ENCODE measurements at regions not wholly inside any gene's neighbourhood (a gene's known extent, or its start where the extent isn't known, plus 50 kb on each side); places are given as distances from the start of the nearest gene placed in this dataset.
A peak's percentile ranks its signal among the peaks of the same experiment; 100 is the strongest.
"Not testable (repeated sequence)": the region's sequence is repeated elsewhere in the genome, so short reads cannot be mapped to it uniquely, and the experiment has no call there.

DNA sequence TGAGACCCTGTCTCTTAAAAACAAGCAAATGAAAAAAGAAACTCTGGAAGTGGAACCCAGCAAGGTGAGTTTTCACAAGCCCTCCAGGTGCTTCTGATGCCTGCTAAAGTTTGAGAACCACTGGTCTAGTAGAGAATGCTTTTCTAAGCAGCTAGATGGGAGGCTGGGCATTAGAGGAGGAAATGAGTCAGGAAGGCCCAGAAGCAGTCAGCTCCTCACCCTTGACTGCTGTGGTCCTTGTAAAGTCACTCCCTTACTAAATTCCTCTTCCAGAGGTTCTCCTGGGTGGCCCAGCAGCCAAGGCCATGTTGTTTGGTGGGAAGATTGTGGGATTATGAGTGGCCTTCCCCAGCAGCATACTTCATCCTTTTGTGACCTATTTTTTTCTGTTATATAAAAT is 52.0 kb upstream of the FYN start:
- peak; percentile 41 for DNase-seq (ENCODE audit: low read depth)

DNA sequence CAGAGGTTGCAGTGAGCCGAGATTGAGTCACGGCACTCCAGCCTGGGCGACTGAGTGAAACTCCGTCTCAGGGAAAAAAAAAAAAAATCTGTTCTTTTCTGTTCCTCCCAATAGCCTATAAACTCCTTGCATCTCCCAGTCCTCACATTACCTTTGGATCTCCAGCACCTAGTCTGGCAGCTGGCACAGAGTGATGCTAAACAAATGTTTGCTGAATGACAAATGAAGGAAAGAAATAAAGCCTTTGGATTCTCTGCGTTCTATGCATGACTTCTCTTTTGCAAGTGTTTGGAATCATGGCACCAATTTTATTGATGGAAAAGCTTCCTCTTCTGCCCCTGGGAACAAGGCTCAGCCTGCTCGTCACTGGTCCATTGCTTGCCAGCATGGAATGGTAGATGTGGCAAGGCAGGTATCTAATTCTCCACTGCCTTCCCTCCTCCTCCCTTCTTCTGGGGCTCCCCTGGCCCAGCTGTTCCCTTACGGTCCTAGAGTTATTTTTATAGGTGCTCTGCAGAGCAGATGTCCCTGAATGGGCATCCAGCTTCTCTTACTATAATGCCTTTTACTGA is 53.6 kb upstream of the FYN start:
- DNase-seq (ENCODE audit: low read depth), result no peak

DNA sequence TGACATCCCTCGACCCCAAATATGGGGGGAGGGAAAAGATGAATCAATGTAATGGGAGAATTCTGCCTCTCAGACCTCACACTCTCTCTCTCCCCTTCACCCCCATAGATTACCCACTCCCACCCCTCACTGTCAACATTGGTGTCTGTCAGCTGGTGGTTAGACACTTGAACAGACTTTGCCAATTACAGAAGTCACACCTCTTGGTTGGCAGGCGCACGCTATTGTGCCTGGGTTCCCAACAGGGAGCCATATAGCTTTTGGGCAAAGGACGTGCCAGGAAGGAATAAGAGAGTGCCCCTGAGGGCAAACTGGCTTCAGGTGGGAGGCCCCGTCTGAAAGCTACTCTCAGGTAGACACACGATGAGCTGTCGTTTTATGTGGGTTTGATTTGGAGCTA is 54.1 kb upstream of the FYN start:
- no peak for DNase-seq (ENCODE audit: low read depth)

DNA sequence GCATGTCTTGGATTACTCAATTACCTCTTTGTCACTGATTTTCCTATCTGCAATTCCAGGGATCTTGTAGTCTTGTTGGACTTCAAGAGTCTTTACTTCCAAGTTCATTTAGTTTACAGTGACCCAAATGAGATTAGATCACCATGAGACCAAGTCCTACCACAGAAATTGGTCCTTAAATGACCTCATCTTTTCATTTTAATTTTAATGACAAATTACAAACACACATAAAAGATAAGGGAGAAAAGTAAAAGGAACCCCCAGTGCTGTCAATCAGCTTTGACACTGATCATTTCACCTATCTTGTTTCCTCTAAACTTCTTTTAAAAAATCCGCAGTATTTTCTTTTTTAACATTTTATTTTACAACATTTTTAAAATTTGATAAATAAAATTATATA is 54.9 kb upstream of the FYN start:
- DNase-seq (ENCODE audit: low read depth), result no peak

DNA sequence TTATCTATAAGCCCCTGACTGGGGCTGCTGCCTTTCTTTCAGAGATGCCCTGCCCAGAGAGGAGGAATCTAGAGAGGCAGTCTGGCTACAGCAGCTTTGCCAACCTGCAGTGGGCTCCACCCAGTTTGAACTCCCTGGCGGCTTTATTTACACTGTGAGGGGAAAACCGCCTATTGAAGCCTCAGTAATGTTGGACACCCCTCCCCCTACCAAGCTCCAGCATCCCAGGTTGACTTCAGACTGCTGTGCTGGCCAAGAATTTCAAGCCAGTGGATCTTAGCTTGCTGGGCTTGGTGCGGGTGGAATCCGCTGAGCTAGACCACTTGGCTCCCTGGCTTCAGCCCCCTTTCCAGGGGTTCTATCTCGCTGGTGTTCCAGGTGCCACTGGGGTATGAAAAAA is 61.4 kb upstream of the FYN start:
- not testable (repeated sequence) for DNase-seq (ENCODE audit: low read depth)

DNA sequence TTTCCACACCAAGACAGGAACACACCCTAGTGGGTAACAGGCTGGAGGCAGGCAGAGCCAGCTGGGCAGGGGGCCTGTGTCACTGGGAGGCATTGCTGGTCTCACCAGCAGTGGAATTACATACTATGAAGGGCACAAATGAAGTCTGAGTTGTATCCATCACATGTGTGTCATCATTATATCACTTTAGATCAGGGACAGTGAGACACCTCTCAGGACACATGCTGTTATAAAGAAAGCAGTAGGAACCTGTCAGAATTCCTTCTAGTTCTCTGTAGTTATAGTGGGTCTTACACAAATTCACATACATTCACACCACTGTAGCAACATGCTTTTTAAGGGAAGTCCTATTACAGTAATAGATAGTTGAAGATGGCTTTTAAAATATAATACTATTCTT is 63.5 kb upstream of the FYN start:
- DNase-seq (ENCODE audit: low read depth), result no peak

DNA sequence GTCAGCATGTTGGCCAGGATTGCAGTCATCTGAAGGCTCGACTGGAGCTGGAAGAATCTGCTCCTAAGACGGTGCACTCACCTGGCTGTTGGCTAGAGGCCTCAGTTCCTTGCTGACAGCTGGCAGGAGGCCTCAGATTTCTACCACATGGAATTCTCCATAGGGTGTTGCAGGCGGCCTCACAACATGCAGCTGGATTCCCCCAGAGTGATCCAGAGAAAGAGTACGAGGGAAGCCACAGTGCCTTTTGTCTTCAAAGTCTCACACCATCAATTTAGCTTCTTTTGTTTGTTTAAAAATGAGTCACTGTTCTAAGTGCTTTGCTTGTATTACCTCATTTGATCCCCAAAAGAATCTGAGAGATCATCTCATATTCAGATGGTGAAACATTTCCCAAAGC is 65.5 kb upstream of the FYN start:
- DNase-seq (ENCODE audit: low read depth), result no peak

DNA sequence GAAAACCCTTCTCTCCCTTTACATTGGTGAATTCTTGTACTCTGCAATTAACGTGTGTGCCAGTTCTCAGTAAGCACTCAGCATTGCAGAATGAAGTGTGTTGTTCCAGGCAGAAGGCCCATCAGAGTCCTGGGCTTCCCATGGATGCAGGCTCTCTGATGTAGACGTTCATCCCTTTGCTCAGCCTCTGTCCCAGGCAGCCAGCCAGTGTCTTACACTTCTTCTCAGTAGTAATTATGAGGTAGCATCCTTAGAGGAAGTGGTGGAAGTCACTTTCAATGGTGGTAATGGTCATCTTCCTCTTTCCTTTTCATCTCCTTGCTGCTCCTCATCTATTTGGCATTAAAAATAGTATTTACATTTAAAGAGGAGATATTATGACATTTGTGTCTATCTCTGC is 66.7 kb upstream of the FYN start:
- no peak for DNase-seq (ENCODE audit: low read depth)

DNA sequence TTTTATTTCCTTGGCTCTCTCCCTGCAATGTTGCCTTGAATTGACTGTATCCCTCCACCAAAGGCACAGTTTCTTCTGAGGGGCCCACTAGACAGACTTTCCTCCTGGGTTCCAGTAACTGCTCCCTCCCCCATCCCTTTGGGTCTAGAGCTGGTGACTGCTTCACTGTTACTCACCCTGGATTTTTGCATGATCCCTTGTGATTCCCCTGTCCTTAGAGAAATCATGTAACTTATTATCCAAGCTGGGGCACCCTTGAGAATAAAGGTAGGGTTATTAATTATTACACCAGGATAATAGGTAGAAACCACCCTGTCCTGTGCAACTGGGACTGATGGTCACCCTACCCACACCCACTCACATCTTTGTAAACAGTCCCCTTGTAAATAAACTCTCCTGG is 67.5 kb upstream of the FYN start:
- DNase-seq (ENCODE audit: low read depth), result no peak

DNA sequence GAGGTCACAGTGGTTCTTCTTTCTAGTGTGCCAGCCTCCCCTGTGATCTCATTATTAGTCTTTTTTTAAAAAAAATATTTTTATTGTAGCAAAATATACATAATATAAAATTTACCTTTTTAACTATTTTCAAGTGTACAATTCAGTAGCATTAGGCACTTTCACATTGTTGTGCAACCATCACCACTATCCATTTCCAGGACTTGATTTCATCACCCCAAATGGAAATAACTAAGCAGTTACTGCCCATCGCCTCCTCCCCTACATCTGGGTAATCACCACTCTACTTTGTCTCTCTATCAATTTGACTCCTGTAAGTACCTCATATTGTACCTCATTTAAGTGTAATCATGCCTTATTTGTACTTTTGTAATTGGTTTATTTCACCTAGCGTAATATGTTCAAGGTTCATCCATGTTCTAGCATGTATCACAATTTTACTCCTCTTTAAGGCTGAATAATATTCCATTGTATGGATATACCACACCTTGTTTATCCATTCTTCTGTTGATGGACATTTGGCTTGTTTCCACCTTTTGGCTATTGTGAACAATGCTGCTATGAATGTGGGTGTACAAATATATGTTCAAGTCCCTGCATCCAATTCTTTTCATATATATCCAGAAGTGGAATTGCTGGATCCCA is 68.6 kb upstream of the FYN start:
- no peak for DNase-seq (ENCODE audit: low read depth)

DNA sequence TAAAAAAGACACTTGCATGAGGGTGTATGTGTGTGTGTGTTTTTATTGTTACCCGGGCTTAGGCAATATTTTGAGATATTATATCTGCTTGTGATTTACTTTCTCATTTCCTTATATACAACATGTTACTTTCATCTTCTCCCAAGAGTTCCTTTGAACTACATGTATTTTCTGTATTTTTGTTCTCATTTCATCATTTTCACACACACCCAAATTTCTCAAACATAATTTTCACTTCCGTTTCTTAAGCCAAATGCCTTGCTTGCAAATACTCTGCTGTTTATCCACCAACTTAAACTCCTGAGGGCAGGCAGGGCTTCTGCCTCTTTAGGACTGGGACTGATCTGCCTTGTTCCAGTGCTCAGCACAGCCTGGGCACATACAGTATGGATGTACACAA is 69.3 kb upstream of the FYN start:
- DNase-seq (ENCODE audit: low read depth), result no peak

DNA sequence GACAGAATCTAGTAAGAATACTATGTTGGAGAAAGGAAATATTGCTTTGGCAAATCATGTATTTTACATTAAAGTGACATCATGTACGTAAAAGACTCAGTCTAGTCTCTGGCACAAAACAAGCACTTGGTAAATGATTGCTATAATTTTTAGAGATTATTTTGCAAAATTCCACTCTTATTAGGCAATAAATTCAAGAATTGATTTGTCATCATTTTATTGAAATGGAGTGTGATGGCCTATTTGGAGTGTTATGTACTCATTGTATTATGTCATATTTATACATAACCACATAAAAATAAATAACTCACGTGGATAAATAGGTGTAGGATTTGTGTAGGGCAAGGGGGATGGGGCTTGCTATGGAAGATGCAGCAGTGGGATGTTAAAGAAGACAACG is 70.0 kb upstream of the FYN start:
- DNase-seq (ENCODE audit: low read depth), result no peak

DNA sequence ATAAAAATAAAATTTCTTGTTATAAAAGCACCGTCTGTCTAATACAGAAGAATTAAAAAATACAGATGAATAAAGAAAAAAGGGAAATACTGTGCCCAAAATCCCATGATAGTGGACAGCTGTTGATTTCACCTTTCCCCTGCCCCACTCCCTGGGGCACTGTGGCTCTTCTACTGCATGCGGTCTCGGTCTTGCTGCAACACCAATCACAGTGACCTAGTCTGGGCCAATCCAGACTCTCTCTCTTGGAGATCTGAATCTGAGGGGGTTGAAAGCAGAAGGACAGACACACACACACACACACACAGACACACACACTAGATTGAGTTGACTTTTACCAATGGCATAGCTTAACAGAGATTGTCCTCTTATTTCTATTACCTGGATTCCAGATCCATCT is 70.5 kb upstream of the FYN start:
- DNase-seq (ENCODE audit: low read depth), result no peak

DNA sequence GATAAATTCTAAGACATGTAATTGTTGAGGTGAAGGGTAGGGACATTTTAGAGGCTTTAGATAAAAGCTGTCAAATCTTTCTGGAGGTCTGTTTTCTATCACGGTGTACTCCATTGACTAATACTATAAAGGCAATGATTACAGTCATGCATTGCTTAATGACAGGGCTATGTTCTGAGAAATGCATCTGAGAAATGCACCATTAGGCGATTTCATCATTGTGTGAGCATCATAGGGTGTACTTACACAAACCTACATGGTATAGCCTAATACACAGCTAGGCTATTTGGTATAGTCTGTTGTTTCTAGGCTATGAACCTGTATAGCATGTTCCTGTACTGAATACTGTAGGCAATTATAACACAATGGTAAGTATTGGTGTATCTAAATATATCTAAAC is 71.3 kb upstream of the FYN start:
- no peak for DNase-seq (ENCODE audit: low read depth)

DNA sequence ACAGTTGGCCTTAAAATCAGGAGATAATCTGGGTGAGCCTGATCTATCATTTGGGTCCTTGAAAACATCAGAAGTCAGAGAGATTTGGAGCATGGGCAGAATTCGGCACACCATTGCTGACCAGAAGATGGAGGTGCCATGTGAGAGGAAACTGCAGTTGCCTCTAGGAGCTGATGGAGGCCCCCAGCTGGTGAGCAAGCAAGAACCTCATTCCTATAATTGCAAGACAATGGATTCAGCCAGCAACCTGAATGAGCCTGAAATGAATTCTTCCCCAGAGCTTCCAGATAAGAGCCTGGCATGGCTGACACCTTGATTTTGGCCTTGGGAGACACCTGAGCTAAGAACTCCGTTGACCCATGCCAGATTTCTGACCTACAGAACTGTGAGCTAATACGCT is 76.3 kb upstream of the FYN start:
- DNase-seq (ENCODE audit: low read depth), result no peak

DNA sequence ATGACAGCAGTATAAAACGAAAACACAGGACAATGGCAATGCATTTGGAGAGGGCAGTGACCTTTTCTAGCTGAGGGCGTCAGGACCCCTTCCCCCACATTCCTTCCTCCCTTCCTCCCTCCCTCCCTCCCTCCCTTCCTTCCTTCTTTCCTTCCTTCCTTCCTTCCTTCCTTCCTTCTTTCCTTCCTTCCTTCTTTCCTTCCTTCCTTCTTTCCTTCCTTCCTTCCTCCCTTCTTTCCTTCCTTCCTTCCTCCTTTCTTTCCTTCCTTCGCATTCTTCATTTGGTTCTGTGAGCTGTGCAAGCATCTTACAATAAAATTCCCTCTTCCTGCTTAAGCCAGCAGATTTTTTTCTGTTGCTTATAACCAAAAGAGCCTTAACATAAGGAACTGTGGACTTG is 76.7 kb upstream of the FYN start:
- not testable (repeated sequence) for DNase-seq (ENCODE audit: low read depth)

DNA sequence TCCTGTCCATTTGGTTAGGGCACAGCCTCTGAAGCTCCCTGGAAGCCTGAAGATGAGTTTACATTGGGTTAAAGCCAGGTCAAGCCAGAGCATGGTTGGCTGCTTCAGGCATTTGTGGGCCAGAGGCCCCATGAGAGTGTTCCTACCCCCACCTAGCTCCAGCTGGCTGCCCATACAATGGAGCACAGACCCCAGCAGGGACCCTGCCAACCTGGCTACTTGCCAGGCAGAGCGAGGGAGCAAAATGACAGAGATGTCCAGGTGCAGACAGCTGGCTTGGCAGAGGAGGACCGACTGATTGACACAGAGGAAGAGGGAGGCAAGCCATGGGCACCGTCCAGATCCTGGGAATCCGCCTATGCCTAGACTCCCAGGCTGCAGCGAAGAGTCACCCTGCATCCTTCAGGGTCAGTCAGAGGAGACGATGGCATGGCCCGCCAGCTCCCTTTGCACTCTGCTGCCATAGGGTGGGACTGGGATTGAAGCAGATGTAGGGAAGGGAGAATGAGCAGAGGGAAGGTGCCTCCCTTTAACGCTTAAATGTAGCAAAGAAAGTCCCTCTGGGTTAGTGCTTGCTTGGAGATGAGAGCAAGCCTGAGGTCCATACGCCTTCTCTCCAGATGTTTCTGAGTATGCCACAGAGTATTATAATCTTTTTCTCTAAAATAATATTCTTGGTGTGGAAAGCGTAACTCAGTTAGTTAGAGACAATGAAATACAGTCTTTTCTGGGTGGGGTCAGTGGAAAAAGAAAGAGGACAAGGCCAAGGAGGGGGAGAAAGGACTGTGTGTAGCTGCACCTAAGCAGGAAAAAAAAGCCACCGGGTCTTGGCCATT is 77.6 kb upstream of the FYN start:
- no peak for DNase-seq (ENCODE audit: low read depth)

DNA sequence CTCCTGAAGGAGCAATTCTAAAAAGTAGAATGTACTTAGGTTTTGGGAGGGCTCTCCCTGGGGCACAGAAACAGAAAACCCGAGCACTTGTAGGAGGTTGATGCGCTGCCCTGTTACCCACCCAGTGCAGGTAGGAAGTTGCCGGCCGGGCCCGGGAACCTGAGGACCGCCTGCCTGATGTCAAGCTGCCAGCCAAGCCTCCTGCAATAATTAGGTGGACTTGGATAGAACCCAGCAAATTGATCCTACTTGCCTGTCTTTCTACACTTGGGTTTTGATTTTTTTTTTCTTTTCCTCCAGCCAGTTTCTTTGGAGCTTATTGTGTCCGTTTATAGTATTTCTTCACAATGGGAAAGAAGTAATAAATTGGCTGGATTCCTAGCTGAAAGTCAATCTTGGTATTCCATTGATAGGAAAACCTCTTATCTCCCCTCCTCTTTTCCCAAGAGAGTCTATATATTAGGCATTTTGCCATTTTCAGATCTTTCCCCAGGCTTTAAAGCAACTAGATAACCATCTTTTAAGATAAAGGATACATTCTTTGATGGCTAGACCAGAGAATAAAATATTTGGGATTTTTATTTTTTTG is 78.3 kb upstream of the FYN start:
- no peak for DNase-seq (ENCODE audit: low read depth)

DNA sequence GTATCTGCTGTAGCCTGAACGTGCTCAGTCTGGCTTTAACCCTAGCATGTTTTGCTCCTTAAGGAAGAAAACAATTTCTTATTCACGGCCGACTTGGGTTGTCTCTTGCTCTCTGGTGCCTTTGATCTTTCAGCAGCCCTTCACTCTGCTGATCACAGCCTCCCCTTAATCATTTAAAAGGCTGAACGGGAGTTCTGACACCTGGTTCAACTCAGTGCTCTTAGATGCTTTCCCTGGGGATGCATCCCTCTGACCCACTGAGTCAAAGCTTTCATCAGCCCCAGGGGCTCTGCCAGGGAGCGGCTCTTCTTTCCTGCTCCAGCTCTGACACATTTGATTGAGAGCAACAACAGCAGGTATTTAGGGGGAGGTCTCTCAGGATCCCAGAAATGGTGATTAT is 79.0 kb upstream of the FYN start:
- DNase-seq (ENCODE audit: low read depth), result no peak

DNA sequence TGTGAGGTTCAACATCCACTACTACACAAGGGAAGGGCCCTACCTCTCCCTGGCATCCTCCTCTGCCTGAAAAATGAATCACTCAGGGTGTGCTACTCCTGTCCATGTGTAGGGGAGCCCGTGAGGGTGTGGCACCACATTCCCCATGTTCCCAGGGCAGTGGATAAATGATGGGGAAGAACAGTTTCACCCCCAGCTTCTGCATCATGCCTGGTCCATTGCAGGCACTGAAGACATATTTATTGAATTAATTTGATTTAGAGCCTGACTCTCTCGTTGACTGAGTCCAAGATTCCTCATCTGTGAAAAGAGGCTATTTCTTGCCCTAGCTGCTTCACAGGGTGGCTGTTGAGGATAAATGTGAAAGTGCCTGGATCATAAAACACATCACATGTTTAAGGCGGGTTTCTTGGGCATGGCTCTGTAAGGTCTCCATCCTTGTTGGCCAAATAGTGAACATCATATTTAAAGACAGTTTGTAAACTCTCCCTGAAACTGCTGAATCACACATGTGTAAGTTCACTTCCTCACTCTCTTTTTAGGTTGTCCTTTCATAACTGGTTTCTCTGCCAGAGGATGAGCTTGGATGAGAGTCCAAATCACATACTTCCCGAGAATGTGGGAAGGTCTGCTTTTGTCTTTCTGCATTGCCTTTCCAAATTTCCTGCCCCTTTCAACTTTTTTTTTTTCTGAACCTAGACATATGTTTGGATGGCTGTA is 79.7 kb upstream of the FYN start:
- peak; percentile 58 for DNase-seq (ENCODE audit: low read depth)

DNA sequence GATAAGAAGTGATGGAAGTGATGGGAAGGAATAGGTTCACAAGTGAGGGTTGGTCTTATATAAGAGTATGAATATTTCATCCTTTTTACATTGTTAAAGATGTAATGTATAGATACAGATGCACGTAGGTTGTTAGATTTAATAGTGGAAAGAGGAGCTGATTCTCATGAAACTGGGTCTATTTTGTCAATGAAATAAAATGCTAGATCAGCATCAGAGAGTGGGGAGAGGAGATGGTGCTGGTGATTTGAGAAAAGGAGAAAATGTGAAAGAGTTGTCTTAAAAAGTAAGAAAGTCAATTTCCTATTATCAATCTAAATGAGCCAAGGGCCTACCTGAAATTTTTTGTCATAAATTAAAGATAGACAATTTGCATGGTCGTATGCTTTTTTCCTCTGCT is 82.8 kb upstream of the FYN start:
- DNase-seq (ENCODE audit: low read depth), result no peak

DNA sequence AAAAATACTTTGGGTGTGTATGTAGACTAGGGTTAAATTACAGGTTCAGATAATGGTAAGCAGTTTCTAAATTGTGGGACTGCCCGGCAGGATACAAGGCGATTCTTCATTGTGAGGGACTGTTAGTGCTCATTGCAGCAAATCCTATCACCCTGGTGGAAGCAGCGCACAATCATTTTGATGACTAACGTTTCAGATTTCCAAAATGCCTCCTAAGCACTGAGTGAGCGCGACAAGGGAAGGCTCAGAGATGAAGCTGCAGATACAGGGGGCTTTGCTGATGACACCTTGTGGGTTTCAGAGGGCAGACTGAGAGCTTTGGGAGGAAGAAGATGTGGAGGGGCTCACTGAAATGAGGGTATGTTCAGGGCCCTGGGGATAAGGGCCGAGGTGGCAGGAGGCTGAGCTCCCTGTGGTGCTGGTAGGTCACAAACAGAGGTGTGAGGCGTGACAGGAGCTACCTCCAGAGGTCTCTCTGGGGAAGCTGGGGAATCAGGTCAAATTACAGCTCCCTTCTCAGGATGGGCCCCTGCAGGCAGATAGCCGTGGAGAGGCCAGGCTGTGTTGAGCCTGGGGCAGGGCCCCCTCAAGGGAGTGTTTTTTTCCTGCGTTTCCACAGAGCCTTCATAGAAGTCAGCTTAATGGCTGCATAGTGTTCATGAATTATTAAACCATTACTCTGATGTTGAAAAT is 84.5 kb upstream of the FYN start:
- DNase-seq (ENCODE audit: low read depth), result no peak

Measured in GM04504 (cell line).